Inflammatory macrophage treated with lipopolysaccharide for 4 hours (primary cell): ENCODE measurements at regions not wholly inside any gene's neighbourhood (a gene's known extent, or its start where the extent isn't known, plus 50 kb on each side); places are given as distances from the start of the nearest gene placed in this dataset.

Experiments
- DNase-seq: peaks from one replicate; pipeline ENCODE4 v3.0.0-alpha.2; 2020

DNA sequence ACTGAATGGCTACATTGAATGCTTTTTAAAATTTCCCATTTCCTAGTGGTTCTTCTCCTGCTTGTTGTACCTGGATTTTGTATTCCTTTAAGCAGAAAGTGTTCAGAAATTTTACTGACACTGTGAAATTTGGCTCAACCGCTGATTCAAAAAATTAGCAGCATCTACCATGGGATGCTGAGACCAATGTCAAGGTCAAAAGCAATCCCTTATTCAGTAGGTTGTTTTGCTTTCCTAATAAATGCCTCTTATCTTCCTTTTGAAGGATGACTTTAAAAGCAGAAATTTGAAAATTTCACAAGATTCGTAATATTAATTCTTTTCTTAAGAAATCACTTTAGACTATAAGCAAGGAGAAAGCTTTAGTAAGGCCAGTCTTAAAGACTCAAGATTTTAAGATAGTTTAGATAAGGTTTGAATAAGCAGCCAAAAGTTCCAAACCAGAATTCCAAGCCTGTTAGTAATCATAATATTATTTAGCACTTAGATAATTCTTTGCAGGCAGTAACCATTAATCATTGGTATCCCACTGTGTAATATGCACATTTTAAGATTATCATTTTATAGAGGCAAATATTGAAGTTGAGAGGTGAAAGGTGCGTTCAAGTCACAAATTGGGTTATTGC is 508.8 kb downstream of the ANKRD50 start:
- no peak for DNase-seq

- DNase-seq = no peak
Measured at GRCh38 chr4:124206779-124207605, 505.5 kb downstream of the ANKRD50 start.

- DNase-seq = no peak
Measured at GRCh38 chr4:124209211-124209610, 503.3 kb downstream of the ANKRD50 start.

- DNase-seq = no peak
Measured at GRCh38 chr4:124209626-124210025, 502.9 kb downstream of the ANKRD50 start.

- DNase-seq = no peak
Measured at GRCh38 chr4:124210746-124211145, 501.8 kb downstream of the ANKRD50 start.

- DNase-seq = no peak
Measured at GRCh38 chr4:124212815-124213630, 499.5 kb downstream of the ANKRD50 start.

DNA sequence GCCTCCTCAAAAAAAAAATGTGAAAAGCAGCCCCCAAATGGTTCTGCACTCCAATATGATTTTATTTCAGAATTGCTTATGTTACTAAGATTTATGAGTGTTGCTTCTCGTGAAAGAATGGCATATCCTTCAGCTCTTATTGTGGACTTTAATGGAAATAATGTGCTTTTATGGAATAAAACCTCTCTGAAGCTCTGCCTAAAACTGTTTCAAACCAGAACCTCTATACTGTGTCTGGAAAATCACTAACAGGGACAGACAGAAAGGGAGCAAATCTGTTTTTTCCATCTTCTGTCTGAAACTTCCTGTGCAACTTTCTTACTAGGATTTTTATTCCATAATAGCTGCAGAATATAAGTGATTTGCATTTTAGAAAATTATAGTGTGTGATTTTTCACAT is 493.1 kb downstream of the ANKRD50 start:
- no peak for DNase-seq

- DNase-seq = no peak
Measured at GRCh38 chr4:124224256-124224655, 488.3 kb downstream of the ANKRD50 start.

- no peak for DNase-seq
Measured at GRCh38 chr4:124227981-124228380, 484.6 kb downstream of the ANKRD50 start.

DNA sequence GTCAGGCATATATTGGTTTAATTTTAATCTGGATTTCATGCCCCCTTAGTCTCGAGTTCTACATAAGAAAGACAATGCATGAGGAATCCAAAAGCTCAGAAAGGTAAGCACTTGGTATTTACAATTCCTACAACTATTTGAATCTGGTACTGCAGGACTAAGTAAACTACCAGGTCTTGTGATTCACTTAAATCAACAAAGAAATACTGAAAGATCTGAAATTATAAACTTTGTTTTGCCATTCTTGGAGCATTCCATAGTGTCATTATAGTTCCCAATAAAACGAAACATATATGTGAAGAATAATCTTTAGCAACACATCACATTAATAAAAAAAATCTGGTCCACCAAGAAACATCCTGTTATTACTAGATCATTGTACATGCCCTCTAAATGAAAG is 482.3 kb downstream of the ANKRD50 start:
- no peak for DNase-seq

GRCh38 chr4:124234771-124235170 is 477.8 kb downstream of the ANKRD50 start:
- no peak for DNase-seq

DNA sequence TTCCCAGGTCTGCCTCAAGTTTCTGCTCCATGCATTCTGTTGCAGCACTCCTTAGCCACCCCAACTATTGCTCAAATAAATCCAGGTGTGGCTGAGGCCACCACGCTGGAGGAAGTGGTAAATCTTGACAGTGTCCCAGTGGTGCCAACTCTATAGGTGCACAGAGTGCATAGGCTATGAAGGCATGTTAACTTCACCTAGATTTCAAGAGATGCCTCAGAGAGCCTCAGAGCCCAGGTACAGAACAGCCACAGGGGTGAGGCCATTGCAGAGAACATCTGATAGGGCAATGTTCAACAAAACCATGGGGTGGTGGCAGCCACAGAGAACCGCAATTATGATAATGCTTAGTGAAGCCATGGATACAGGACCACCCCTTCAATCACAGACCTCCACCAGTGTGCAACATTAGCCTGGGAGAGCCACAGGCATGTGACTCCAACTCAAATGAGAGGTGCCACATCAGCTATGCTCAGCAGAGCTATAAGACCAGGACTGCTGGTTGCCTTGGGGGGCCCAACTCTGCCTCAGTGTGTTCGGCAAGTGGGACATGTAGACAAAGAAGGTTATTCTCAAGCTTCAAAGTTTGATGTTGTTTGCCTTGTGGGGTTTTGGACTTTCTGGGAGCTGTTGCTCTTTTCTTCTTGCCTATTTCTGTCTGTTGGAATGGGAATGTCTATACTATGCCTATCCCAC is 468.7 kb downstream of the ANKRD50 start:
- no peak for DNase-seq

- DNase-seq = no peak
Measured at GRCh38 chr4:124253080-124253479, 459.5 kb downstream of the ANKRD50 start.

GRCh38 chr4:124262211-124263179 is 450.0 kb downstream of the ANKRD50 start:
- DNase-seq = peak; percentile 70

DNA sequence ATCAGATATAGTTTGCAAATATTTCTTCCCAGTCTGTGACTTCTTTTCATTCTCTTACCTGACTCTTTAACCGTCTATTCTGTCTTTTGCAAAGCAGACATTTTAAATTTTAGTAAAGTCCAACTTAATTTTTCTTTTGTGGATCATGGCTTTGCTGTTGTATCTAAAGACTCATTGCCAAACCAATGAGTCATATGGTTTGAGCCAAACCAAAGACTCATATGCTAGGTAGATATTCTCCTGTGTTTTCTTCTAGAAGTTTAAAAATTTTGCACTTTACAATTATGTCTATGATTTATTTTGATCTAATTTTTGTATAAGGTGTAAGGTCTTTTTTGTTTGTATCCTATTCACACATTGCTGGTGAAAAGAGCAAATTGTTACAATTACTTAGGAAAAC is 446.8 kb downstream of the ANKRD50 start:
- no peak for DNase-seq

GRCh38 chr4:124266721-124267120 is 445.8 kb downstream of the ANKRD50 start:
- no peak for DNase-seq

DNA sequence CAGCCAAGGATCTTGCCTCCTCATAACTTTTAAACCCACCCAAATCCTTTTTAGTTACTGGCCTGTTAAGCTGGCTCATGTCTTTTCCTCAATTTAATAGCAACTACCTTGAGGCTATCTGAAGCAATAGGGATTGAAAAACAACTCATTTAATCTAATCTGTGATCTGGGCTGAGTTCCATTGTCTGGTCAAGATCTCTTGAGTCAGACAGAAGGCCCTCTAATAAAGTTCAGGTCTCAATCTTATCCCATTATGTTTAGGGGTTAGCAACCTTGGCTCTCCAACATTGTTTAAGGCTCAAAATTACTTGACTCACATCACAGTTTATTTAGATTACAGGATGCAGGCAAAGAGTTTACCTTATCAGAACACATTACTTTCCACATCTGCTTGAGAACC is 436.1 kb downstream of the ANKRD50 start:
- DNase-seq = no peak

DNA sequence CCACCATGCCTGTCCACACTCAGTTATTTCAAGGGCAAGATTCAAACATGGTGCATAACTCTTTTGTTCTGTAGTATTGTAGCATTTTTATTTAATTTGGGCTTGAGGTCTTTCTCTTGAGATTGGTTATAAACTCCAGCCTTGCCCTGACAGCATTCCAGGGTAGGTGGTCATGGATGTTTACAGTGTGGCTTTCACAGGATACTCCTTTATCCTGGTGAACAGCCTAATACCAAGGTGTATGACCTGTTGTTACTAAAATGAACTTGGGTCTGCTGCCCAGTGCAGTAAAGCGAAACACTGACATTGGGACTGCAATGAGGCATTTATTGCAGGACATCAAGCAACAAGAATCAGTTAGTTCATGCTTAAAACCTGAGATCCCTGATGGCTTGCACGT is 434.8 kb downstream of the ANKRD50 start:
- DNase-seq = no peak

GRCh38 chr4:124278477-124278876 is 434.1 kb downstream of the ANKRD50 start:
- no peak for DNase-seq

DNA sequence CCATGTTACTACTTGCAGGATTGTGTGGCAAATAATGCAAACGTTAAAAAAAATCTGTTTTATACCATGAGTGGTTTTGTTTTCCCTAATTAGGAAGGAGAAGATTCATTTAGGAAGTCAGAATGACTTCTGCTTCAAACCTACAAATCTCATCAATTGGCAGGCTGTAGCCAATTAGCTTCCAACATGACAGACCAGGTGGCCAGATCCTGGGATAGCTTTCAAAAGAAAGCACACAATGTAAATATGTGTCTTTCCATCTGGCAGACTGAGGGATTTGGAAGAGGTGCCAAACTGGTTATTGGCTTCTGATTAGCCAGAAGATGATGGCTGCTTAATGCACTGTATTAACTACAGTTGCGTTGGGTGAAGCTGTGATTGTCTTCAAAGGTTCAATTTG is 432.8 kb downstream of the ANKRD50 start:
- no peak for DNase-seq

GRCh38 chr4:124282301-124282898 is 430.1 kb downstream of the ANKRD50 start:
- no peak for DNase-seq
